ENCODE measurements at regions not wholly inside any gene's neighbourhood (a gene's known extent, or its start where the extent isn't known, plus 50 kb on each side); places are given as distances from the start of the nearest gene placed in this dataset.

GRCh38 chr10:80957161-80957560 lies 419.5 kb downstream of the SH2D4B start:
- Histone ChIP-seq H3K9me3 (ENCODE audit: control insufficient read depth, insufficient read depth, low read depth, low read length) (no peaks in the 10 kb centered on the region), H3K4me2 (ENCODE audit: extremely low read depth, insufficient read depth, low read length) (no peak overlapping the region), H3K36me3 (ENCODE audit: control insufficient read depth, insufficient read depth, low read length) (no peaks in the 10 kb centered on the region), H2AFZ (ENCODE audit: low read length) (no peak overlapping the region), H3K27me3 (ENCODE audit: control insufficient read depth, insufficient read depth, low read length) (no peaks in the 10 kb centered on the region), H3K27ac (ENCODE audit: insufficient read depth, low read length) (no peak overlapping the region), H3K4me3 (replicated peaks in 1 of 4; ENCODE audit: control extremely low read depth in 1 of 4, insufficient read depth in 1 of 4, low read depth in 3 of 4, low read length in 4 of 4) (no peak overlapping the region), H3K79me2 (ENCODE audit: control insufficient read depth, insufficient read depth, low read length) (no peaks in the 10 kb centered on the region), H3K4me1 (ENCODE audit: control insufficient read depth, extremely low read depth, insufficient read depth, low read length) (no peaks in the 10 kb centered on the region), H3K9ac (ENCODE audit: insufficient read depth, low read length) (no peak overlapping the region), H4K20me1 (ENCODE audit: control insufficient read depth, extremely low read depth, insufficient read depth, low read length) (no peaks in the 10 kb centered on the region)
- no peak for TF ChIP-seq EZH2 (IDR thresholded peaks at IDR 0.05; ENCODE audit: low read length, missing control alignments)
- TF ChIP-seq CTCF (conservative IDR thresholded peaks at IDR 0.05 in 1 of 2, IDR thresholded peaks at IDR 0.05 in 1 of 2; ENCODE audit: low read depth in 1 of 2, low read length in 2 of 2), result no peak
- DNase-seq (ENCODE audit: low read depth in 2 of 2), result no peak

- Histone ChIP-seq H3K27me3 (ENCODE audit: control insufficient read depth, insufficient read depth, low read length) (no peaks in the 10 kb centered on the region), H3K4me3 (replicated peaks in 1 of 4; ENCODE audit: control extremely low read depth in 1 of 4, insufficient read depth in 1 of 4, low read depth in 3 of 4, low read length in 4 of 4) (no peak overlapping the region), H2AFZ (ENCODE audit: low read length) (no peak overlapping the region), H3K9me3 (ENCODE audit: control insufficient read depth, insufficient read depth, low read depth, low read length) (no peaks in the 10 kb centered on the region), H3K79me2 (ENCODE audit: control insufficient read depth, insufficient read depth, low read length) (no peaks in the 10 kb centered on the region), H3K4me1 (ENCODE audit: control insufficient read depth, extremely low read depth, insufficient read depth, low read length) (no peaks in the 10 kb centered on the region), H3K27ac (ENCODE audit: insufficient read depth, low read length) (no peak overlapping the region), H3K36me3 (ENCODE audit: control insufficient read depth, insufficient read depth, low read length) (no peaks in the 10 kb centered on the region), H3K9ac (ENCODE audit: insufficient read depth, low read length) (no peak overlapping the region), H4K20me1 (ENCODE audit: control insufficient read depth, extremely low read depth, insufficient read depth, low read length) (no peaks in the 10 kb centered on the region), H3K4me2 (ENCODE audit: extremely low read depth, insufficient read depth, low read length) (no peak overlapping the region)
- DNase-seq (ENCODE audit: low read depth in 2 of 2), result no peak
- TF ChIP-seq EZH2 (IDR thresholded peaks at IDR 0.05; ENCODE audit: low read length, missing control alignments) (no peak), CTCF (conservative IDR thresholded peaks at IDR 0.05 in 1 of 2, IDR thresholded peaks at IDR 0.05 in 1 of 2; ENCODE audit: low read depth in 1 of 2, low read length in 2 of 2) (no peak)
These were observed 426.5 kb downstream of the SH2D4B start for GRCh38 chr10:80964179-80964578.

DNA sequence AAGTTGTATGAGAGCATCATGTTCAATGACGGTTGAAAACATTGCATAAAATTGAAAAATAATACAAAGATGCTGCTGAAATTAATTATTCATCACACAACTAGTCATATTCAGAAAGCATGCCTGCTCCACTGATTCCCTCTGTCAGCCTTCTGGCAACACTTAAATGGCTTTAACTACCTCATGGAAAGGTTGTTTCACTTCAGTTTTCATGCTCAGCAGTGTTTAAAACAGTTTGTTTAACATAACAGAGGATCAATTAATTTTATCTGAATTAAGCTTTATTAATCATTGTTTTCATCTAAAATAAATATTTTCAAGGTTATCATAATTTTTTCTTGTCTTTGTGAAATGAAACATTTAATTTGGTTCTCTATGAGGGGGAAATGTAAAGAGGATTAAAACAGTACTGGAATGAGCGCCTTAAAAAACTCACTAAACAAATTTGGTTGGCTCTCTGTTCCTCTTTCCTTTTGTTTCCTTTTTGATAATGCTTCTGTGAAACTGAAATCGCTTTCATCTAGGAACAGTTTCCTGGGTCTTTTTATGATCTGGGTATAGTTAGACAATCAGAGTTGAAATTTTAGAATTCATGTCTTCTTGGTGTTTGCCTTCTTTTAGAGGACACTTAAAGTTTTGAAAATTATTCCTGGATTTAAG lies 427.4 kb downstream of the SH2D4B start:
- DNase-seq (ENCODE audit: low read depth in 2 of 2), result no peak
- H3K27me3 ChIP-seq (ENCODE audit: control insufficient read depth, insufficient read depth, low read length), result no peaks in the 10 kb centered on the region

More for the DNA sequence above, 427.4 kb downstream of the SH2D4B start:
- Histone ChIP-seq H3K27ac (ENCODE audit: insufficient read depth, low read length) (no peak overlapping the region), H3K4me3 (replicated peaks in 1 of 4; ENCODE audit: control extremely low read depth in 1 of 4, insufficient read depth in 1 of 4, low read depth in 3 of 4, low read length in 4 of 4) (no peak overlapping the region), H2AFZ (ENCODE audit: low read length) (no peak overlapping the region), H3K36me3 (ENCODE audit: control insufficient read depth, insufficient read depth, low read length) (no peaks in the 10 kb centered on the region), H4K20me1 (ENCODE audit: control insufficient read depth, extremely low read depth, insufficient read depth, low read length) (no peaks in the 10 kb centered on the region), H3K4me2 (ENCODE audit: extremely low read depth, insufficient read depth, low read length) (no peak overlapping the region), H3K9ac (ENCODE audit: insufficient read depth, low read length) (no peak overlapping the region), H3K79me2 (ENCODE audit: control insufficient read depth, insufficient read depth, low read length) (no peaks in the 10 kb centered on the region), H3K4me1 (ENCODE audit: control insufficient read depth, extremely low read depth, insufficient read depth, low read length) (no peaks in the 10 kb centered on the region), H3K9me3 (ENCODE audit: control insufficient read depth, insufficient read depth, low read depth, low read length) (no peaks in the 10 kb centered on the region)
- no peak for TF ChIP-seq EZH2 (IDR thresholded peaks at IDR 0.05; ENCODE audit: low read length, missing control alignments)
- TF ChIP-seq CTCF (conservative IDR thresholded peaks at IDR 0.05 in 1 of 2, IDR thresholded peaks at IDR 0.05 in 1 of 2; ENCODE audit: low read depth in 1 of 2, low read length in 2 of 2), result no peak

Data from fibroblast of lung (primary cell).